AML-193 (cell line): ENCODE measurements at regions not wholly inside any gene's neighbourhood (a gene's known extent, or its start where the extent isn't known, plus 50 kb on each side); places are given as distances from the start of the nearest gene placed in this dataset.
"Not testable (repeated sequence)": the region's sequence is repeated elsewhere in the genome, so short reads cannot be mapped to it uniquely, and the experiment has no call there.

Source experiments
- DNase-seq, 2 experiments: peaks; one replicate each; lab custom pipeline; 2025; lab: John Stamatoyannopoulos, UW

DNA sequence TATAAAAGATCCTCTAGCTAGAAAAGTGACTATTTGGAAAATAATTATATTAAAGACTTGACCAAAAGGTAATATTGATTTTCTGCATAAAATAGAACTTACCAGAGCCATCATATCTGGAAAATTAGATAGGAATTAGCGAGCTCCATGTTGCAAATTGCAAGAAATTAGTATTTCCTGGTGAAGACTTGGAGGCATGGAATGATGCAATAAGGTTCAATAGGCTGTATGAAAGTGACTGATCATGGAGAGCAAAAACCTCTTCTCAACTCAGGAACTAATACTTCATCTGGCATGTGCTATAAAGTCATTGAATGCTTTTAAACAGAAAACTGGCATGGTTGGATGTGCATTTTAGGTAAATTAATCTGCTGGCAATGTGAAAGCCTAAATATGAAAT is 66.3 kb upstream of the UFM1 start:
- DNase-seq: no peak

DNA sequence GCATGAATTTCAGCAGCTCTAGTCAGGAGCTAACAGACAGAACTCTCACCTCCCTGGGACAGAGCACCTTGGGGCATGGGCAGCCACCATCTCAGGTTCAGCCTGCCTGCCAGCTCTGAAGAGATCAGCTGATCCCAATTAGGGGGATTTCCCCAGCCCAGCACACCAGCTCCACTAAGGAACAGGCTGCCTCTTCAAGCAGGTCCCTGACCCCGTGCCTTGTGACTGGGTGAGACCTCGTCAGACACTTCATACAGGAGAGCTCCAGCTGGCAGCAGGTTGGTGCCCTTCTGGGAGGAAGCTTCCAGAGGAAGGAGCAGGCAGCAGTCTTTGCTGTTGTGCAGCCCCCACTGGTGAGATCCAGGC is 84.5 kb upstream of the UFM1 start:
- no peak for DNase-seq

DNA sequence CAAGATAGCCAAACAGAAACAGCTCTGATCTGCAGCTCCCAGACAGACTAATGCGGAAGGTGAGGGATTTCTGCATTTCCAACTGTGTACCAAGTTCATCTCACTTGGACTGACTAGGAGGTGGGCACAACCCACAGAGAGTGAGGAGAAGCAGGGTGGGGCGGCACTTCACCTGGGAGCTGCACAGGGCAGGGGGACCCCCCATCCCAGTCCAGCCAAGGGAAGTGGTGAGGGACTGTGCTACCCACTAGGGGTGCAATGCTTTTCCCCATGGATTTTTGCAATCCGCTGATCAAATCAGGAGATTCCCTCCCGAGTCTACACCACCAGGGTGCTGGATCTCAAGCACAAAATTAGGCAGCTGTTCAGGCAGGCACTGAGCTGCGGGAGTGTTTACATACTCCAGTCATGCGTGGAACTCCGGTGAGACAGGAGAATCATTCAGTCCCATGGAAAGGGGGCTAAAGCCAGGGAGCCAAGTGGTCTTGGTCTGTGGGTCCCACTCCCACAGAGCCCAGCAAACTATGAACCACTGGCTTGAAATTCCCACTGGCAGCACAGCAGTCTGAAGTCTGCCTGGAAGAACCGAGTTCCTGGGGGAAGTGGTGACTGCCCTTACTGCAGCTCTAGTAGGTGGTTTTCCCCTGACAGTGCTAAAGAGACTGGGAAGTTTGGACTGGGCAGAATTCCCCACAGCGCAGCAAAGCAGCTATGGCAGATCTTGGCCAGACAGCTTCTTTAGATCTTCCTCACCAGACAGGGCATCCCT is 85.1 kb upstream of the UFM1 start:
- DNase-seq: no peak

DNA sequence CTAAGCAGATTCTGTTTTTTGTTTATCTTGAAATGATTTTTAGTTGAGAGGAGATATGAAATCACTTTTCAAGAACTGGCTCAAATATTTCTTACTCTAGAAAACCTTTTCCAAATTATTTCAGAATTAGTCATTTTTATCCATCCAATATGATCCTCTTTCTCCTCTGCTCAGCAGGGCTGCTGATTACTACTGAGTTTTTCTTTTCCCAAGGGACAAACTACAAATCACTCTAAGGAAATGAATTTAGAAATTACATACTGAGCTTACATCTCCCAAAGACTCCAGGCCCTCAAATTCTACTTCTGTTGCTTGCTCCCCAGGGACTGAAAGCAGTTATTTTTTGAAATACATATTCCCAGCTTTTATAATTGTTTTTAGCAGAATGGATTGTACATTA is 87.4 kb upstream of the UFM1 start:
- DNase-seq: no peak

DNA sequence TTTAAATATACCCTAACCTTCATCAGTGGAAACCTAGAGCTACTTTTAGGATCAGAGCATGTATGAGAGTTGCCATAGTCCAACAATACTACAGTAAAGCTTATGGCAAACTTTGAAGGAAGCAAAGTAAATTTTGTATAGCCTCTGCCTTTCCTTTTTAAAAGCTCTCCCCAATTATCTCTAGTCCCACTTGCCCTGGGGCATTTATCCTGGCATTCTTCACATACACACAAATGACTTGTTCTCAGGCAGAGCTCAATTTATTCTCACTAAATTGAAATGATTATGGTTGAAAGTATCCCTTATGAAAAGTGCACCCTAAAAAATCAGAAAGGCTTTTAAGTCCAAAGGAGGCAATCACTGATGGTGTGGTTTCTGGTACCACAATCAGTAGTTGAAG is 94.1 kb upstream of the UFM1 start:
- no peak for DNase-seq

DNA sequence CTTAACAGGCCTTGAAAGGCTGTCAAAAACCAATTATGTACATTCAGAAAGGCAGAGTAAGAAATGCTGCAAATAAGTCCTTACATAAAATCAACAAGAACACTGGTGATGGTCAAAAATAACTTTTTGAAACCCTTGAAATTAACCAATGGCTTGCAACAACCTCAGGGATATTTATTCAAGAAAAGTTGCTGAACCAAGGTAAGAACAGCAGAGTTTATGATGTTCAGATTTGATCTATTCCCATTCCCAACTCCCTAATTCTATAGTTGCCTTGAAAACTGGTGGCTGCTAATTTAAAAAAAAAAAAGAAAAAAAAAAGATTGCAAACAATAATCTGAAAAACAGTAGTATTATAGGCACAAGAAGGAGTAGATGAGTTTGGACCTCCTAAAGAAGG is 109.8 kb upstream of the UFM1 start:
- no peak for DNase-seq

DNA sequence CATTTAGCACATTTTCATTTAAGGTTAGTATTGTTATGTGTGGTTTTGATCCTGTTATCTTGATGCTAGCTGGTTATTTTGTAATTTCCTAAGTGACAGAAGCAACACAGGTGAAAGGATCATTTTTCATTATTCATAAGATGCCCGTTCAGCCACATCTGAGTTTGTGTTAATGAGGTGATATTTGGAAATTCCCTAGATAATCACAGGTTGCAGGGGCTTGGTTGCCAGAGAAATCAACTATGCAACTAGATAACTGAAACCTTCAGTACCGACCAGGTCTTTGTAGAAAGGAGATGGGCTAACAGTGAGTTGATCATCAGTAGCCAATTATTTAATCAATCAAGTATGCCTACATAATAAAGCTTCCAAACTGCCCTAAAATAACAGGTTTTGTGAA is 121.3 kb upstream of the UFM1 start:
- DNase-seq: no peak

DNA sequence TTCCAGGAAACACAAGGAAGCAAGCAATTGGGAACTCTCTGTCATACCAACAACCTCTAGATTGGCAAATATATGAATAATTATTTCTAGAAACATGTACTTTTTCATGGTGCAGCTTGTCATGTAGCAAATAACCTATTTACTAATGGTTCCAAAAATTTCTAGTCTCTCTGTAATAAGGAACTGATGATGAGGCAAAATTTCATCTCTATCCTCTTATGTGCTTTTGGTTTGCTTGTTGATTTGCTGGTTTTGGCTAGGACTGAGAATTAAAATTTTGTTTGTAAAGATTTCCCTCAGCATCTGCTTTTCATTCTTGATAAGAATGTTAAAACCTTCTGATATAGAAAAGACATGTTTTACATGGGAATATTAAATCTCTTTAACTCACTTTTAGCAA is 123.2 kb upstream of the UFM1 start:
- no peak for DNase-seq

DNA sequence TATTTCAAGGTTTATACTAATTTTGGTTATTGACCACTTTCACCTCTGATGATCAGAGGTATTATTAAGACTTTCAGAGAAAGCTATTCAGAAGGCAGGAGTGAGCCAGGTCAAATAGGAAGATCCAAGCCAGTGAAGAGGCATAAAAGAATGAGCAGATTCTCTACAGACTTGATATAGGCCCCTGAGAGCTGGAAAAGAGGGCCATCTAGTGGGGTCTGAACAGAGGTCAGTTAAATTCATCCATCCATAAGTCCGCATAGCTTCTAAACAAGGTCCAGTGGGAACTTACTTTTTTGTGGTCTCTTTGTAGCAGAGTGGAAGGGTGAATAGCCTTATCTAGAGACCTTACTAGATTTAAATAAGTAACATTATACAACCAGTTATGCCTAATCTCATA is 126.6 kb upstream of the UFM1 start:
- no peak for DNase-seq

DNA sequence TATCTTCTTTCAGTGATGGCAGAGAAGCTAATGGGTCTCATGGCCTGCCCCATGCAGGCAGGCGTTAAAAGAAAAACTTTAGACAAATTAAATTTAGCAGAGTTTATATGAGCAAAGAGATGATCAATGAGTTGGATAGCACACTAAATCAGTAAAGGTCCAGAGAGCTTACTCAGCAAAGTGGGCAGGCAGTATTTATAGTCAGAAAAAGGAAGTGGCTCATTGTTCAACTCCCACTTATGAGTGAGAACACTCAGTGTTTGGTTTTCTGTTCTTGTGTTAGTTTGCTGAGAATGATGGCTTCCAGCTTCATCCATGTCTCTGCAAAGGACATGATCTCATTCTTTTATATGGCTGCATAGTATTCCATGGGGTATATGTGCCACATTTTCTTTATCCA is 128.5 kb upstream of the UFM1 start:
- DNase-seq: not testable (repeated sequence)

DNA sequence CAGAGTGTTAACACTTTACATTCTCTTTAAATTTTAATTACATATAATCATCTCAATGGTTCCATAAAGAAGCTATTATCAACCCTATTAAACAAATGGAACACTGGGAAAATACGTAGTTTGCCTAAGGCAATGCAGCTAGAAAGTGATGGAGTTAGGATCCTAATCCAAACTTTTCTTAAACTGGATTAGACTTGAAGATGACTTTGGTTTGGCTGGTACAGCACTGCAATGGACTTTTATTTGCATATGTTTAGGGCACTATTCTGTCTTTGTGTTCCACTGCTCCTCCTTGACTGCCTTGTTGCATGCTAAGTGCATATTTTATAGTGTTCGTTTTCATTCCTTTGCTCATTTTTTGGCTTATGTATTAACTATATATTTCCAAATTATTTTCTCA is 133.5 kb upstream of the UFM1 start:
- no peak for DNase-seq

DNA sequence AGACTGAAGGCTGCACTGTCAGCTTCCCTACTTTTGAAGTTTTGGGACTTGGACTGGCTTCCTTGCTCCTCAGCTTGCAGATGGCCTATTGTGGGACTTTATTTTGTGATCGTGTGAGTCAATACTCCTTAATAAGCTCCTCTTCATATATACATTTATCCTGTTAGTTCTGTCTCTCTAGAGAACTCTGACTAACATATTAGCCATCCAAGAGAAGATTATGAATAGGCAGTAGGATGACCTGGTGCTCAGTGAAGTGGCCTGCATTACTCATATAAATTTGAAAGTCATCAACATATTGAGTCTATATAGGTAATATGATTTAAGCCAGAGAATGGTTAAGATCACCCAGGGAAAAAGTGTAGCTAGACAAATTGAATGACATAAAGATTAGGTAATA is 136.3 kb upstream of the UFM1 start:
- DNase-seq: no peak

DNA sequence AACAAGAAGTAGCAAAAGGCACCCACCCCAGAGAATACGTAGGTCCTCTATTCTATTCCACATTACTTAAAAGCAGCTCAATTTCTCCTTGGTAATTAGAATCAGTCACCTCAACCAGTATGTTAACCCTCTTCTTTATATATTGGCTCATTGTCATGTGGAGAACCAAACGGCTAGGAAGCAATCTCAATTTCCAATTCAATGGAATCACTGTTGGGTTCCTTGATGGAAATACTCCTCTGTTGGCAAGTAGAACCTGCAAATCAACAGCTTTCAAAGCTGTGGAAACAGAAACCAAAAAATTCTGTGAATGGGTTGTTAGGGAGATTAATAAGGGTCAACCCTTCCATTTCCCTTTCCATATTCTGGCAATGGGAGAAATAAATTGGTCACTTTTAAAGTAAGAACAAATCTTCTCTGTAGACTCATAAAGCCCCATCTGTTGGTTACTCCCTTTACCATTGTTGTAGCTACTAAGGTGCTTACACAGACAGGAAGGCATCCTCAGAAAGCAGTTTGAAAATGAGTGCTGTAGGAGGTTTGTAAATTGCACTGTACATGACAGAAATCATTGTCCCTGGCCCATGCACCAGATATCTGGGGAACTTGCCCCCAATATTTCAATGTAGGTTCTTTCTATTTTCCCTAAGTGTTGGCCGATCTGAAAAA is 138.6 kb upstream of the UFM1 start:
- no peak for DNase-seq

DNA sequence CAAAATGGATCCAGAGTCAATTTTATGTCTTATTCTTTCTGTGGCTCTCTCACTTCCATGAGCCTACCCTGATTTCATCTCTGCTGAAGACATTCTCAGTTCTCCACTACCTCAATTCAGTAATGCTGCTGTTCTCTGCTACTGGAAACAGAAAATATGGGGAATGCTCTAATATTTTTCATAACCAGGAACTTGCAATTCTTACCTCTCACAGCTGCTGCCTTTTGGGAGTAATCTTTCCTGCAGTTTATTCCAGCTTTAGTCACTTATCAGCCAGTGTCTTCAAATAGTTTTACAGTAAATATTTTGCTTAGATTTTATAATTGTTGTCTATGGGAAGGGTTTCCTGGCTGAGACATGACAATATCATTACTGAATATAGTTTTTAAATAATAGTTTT is 145.1 kb upstream of the UFM1 start:
- no peak for DNase-seq

DNA sequence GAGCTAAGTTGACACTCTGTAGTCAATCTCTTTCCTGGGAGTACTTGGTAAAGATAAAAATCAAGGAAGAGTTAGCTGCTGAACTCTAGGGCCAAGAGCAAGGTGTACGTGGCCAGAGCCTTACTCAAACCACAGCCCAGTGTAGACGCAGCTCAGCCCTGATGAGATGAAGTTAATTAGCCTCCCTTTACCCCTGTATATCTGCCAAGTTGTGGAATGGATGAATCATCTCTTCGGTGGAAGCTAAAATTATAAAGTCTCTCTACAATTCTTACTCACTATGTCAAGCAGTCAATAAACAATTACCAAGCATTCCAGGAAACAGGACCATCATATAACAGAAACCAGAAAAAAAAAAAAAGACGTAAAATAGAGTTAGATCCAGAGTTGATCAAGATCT is 146.9 kb upstream of the UFM1 start:
- no peak for DNase-seq

DNA sequence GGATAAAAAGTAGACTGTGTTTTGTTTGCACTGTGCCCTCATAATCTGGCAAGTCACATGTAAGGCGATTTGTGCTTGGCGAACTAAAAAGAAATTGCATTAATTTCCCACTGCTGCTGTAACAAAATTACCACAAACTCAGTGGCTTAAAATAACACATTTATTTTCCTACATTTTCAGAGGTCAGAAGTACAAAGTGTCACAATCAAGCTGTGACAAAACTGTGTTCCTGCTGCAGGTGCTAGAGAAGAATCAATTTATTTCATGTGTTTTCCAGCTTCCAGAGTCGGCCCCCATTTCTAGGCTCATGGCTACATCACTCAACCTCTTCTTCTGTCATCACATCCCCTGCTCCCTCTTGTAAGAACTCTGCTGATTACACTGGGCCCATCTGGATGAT is 158.6 kb upstream of the UFM1 start:
- no peak for DNase-seq

DNA sequence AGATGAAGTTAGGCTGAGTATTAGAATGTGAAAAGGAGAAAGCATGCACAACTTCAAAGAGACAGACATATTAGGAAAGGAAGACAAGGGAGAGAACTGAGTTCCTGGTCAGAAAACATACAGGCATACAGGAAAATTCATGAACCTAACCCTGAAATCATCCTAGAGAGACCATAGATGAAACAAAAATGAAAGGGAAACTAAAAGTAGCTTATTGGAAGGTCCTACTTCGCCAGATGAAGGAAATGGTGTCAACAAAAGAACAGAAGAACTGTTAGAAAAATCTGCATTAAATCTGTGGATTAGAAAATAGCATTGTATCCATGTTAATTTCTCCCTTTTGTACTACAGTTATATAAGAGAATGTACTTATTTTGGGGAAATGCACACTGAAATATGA is 169.0 kb upstream of the UFM1 start:
- DNase-seq: no peak

DNA sequence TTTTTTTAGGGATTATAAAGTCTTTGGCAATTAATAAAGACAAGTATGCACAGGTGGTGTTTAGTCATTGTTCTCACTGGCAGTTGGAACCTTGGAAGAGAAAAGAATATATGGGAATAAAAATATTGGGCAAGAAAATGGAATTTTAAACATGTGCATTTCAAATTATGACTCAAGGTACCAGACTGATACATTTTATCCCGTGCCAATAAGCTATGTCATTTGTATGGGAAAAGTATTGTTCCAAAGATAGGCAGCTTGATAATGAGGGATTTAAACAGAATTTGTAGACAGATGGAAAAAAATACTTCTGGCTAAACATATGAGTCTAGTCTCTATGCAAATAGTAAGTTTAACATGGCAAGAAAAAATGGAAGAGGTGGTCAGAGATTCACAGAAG is 169.5 kb upstream of the UFM1 start:
- DNase-seq: no peak

DNA sequence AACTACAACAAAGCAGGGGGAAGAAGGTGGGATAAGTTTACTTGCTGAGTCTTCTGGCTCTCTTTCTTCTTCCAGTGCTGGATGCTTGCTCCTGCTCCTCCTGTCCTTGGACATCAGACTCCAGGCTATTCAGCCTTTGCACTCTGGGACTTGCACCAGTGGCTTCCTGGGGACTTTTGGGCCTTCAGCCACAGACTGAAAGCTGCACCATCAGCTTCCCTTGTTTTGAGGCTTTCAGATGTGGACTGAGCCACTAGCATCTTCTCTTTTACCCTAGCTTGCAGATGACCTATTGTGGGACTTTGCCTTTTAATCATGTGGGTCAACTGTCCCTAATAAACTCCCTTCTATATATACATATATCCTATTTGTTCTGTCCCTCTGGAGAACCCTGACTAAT is 173.0 kb upstream of the UFM1 start:
- no peak for DNase-seq

DNA sequence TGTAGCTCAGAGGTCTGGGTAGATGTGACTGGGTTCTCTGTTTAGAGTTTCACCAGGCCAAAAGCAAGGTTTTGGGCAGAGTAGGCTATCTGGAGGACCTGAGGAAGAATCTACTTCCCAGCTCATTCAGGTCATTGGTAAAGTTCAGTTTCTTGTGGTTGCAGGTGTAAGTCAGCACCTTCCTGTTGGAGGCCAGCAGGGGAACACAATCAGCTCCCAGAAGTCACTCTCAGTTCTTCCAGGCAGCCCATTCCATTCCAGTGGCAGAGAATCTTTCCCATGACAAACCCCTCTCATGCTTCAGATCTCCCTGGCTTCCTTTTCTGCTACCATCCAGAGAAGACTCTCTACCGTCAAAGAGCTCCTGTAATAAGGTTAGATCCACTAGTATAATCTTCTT is 176.2 kb upstream of the UFM1 start:
- DNase-seq: no peak

DNA sequence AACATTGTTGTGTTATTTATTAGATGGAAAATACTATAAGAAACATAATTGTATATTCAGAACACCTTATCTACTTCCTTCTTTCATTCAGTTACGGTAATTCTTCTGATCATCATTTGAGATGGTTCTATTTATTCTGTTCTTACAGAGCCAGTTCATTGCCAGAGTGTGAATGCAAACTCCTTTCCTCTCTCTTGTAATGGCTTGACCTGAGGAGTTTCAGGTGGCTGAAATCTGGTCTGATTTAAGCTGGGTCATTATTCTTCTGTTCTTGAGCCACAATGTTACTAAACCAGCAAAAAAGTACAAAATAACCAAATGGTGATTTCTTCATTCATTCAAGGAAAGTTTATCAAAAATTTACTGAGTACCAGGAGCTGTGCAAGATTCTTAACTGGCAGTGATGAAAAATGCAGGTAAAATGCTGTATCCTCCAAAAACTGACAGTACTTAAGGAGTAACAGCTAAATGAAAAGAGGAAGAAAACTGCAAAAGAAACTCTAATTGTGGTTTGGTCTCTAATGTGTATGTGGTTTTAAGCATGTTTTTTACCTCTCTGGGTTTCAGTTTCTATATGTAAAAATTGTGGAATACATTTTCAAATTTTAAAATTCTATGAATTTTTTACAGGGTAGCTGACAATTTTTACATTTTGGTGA is 182.4 kb upstream of the UFM1 start:
- peak; percentile 21 to 27 for DNase-seq

DNA sequence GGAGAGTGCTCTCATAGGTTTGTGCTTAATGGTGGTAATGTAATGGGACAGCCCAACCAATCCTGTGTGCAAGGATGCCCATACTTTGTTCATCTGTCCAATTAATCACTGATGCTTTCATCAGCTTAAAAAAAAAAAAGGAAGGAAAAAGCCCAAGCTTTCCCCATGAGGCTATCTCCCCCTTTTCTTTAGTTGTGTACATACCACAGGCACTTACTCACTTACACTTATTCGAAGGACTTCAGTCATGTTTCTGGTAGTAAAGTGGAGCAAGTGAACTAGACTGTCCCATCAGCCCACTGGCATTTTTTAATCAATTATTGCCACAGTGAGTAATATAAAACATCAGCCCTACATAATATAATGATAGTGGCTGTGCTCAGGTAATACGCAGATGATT is 183.5 kb upstream of the UFM1 start:
- DNase-seq: no peak

DNA sequence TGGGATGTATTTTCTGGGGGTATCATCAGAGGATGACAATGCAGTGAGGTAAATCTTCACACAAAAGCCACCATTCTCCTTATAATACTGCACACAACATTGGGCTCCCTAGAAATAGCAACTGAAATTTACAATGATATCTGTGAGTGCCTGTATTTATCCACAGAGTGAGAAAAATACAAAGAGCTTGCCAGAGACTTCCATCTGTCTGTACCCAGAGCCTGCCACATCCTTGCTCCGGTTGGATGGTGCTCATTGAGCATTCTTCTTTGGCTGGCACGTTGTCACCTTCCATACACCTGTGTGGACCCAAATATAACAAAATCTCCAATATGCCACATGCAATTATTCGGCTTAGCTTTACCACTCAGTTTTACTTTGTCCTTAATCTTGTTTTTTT is 189.5 kb upstream of the UFM1 start:
- DNase-seq: no peak

DNA sequence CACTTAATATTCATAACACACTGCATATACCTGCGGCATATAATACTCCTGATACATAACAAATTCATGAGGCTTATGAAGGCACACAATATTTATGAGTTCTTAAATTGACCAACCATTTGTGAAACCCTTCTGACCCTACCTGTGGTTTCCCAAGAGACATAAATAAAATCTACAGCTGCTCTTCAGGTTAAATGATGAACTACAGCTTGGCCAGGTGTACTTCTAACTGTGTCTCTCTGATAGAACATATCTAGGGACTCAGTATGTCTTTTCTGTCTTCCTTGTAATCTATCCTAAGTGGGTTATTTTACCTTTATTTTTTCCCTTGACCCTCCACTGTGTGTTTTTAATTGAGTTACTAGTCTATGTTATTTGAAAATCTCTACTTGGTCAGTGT is 189.9 kb upstream of the UFM1 start:
- DNase-seq: no peak
